ENCODE measurements at regions not wholly inside any gene's neighbourhood (a gene's known extent, or its start where the extent isn't known, plus 50 kb on each side); places are given as distances from the start of the nearest gene placed in this dataset.
"Not testable (repeated sequence)": the region's sequence is repeated elsewhere in the genome, so short reads cannot be mapped to it uniquely, and the experiment has no call there.

- no peak for DNase-seq
Measured at GRCh38 chr2:238750212-238750904, 97.5 kb upstream of the TWIST2 start.

- no peak for DNase-seq
Measured at GRCh38 chr2:238754259-238754658, 93.6 kb upstream of the TWIST2 start.

GRCh38 chr2:238761868-238762267 is 86.0 kb upstream of the TWIST2 start:
- peak; percentile 57 for DNase-seq

- DNase-seq = no peak
Measured at GRCh38 chr2:238763471-238763995, 84.4 kb upstream of the TWIST2 start.

- DNase-seq = no peak
Measured at GRCh38 chr2:238765590-238765989, 82.3 kb upstream of the TWIST2 start.

- no peak for DNase-seq
Measured at GRCh38 chr2:238771218-238771617, 76.7 kb upstream of the TWIST2 start.

GRCh38 chr2:238771639-238772038 is 76.2 kb upstream of the TWIST2 start:
- no peak for DNase-seq

- no peak for DNase-seq
Measured at GRCh38 chr2:238772635-238773297, 75.1 kb upstream of the TWIST2 start.

GRCh38 chr2:238773472-238773871 is 74.4 kb upstream of the TWIST2 start:
- DNase-seq = no peak

GRCh38 chr2:238774071-238774470 is 73.8 kb upstream of the TWIST2 start:
- no peak for DNase-seq

GRCh38 chr2:238774980-238775509 is 72.8 kb upstream of the TWIST2 start:
- no peak for DNase-seq

- no peak for DNase-seq
Measured at GRCh38 chr2:238775591-238775990, 72.3 kb upstream of the TWIST2 start.

- DNase-seq = no peak
Measured at GRCh38 chr2:238776003-238776760, 71.7 kb upstream of the TWIST2 start.

GRCh38 chr2:238776761-238777046 is 71.2 kb upstream of the TWIST2 start:
- not testable (repeated sequence) for DNase-seq

- no peak for DNase-seq
Measured at GRCh38 chr2:238777369-238778067, 70.4 kb upstream of the TWIST2 start.

- peak; percentile 57 for DNase-seq
Measured at GRCh38 chr2:238784671-238785527, 63.0 kb upstream of the TWIST2 start.

- no peak for DNase-seq
Measured at GRCh38 chr2:238785528-238785860, 62.4 kb upstream of the TWIST2 start.

- DNase-seq = no peak
Measured at GRCh38 chr2:238786379-238786778, 61.5 kb upstream of the TWIST2 start.

GRCh38 chr2:238786792-238787490 is 60.9 kb upstream of the TWIST2 start:
- DNase-seq = no peak

GRCh38 chr2:238787501-238787900 is 60.4 kb upstream of the TWIST2 start:
- DNase-seq = no peak
